GM12878 (cell line): ENCODE measurements at regions not wholly inside any gene's neighbourhood (a gene's known extent, or its start where the extent isn't known, plus 50 kb on each side); places are given as distances from the start of the nearest gene placed in this dataset.

Experiments used
- BCL3 ChIP-seq: IDR thresholded peaks from 2 replicates; pipeline ENCODE4 v1.6.1; 2011; ENCODE audit warnings: borderline replicate concordance, low read depth, mild to moderate bottlenecking, moderate library complexity, low read length; ENCODE audit not compliant: insufficient read depth, poor library complexity, severe bottlenecking
- CTCF ChIP-seq, 3 experiments: IDR thresholded peaks in 2 of 3; conservative IDR thresholded peaks in 1 of 3; 2 replicates each; pipeline ENCODE4 v1.5.1; 2011; ENCODE audit warnings: low read depth in 3 of 3, low read length in 3 of 3, mild to moderate bottlenecking in 3 of 3, control low read depth in 2 of 3, moderate library complexity in 2 of 3, inconsistent platforms in 1 of 3, mixed read lengths in 1 of 3; ENCODE audit not compliant: control insufficient read depth in 2 of 3, insufficient read depth in 1 of 3; ENCODE audit errors: extremely low read depth in 1 of 3
- EZH2 ChIP-seq: IDR thresholded peaks from 2 replicates; pipeline ENCODE4 v1.6.1; 2012; ENCODE audit warnings: low read depth, mild to moderate bottlenecking, control low read depth, inconsistent platforms, low read length, borderline replicate concordance; ENCODE audit not compliant: control insufficient read depth
- HCFC1 ChIP-seq: fragments of 150-350 bp; IDR thresholded peaks from 2 replicates; pipeline ENCODE4 v1.6.1; 2014; ENCODE audit warnings: low read length
- LARP7 ChIP-seq: fragments of 450-650 bp; IDR thresholded peaks from 2 replicates; pipeline ENCODE4 v1.6.1; 2017; ENCODE audit warnings: mild to moderate bottlenecking
- NR2C2 ChIP-seq: IDR thresholded peaks from 2 replicates; pipeline ENCODE4 v1.6.1; 2011; ENCODE audit warnings: borderline replicate concordance, low read depth; ENCODE audit not compliant: control insufficient read depth, insufficient read length
- NRF1 ChIP-seq: conservative IDR thresholded peaks from 2 replicates; pipeline ENCODE4 v1.6.1; 2011; ENCODE audit warnings: mild to moderate bottlenecking, low read depth, low read length, improper control_type of control experiment
- RCOR1 ChIP-seq: conservative IDR thresholded peaks from 2 replicates; pipeline ENCODE4 v1.6.1; 2012; ENCODE audit warnings: low read depth, low read length, improper control_type of control experiment
- SIN3A ChIP-seq: IDR thresholded peaks from 2 replicates; pipeline ENCODE4 v1.6.1; 2012; ENCODE audit warnings: low read depth, low read length, improper control_type of control experiment
- SMC3 ChIP-seq: IDR thresholded peaks from 2 replicates; pipeline ENCODE4 v1.6.1; 2011; ENCODE audit warnings: low read length, improper control_type of control experiment, borderline replicate concordance
- SUZ12 ChIP-seq: fragments of 200-600 bp; sonication (generic); IDR thresholded peaks from one replicate; pipeline ENCODE4 v1.6.1; 2018; ENCODE audit warnings: antibody characterized with exemption, mild to moderate bottlenecking; ENCODE audit not compliant: unreplicated experiment
- ZNF274 ChIP-seq: IDR thresholded peaks from one replicate; pipeline ENCODE4 v1.8.0; 2011; ENCODE audit not compliant: insufficient read length, insufficient read depth
- ZZZ3 ChIP-seq: IDR thresholded peaks from 2 replicates; pipeline ENCODE4 v1.6.1; 2011; ENCODE audit warnings: low read depth; ENCODE audit not compliant: control insufficient read depth, insufficient read length

- TF ChIP-seq NRF1 = no peak
- TF ChIP-seq LARP7 = no peak
- TF ChIP-seq EZH2 = no peak
- no peak for TF ChIP-seq CTCF (IDR thresholded peaks at IDR 0.05 in 2 of 3, conservative IDR thresholded peaks at IDR 0.05 in 1 of 3; ENCODE audit: control insufficient read depth in 2 of 3, extremely low read depth in 1 of 3, insufficient read depth in 1 of 3, low read depth in 3 of 3, low read length in 3 of 3)
- no peak for TF ChIP-seq SMC3
- no peak for TF ChIP-seq SUZ12
- no peak for TF ChIP-seq ZNF274
- no peak for TF ChIP-seq HCFC1
- no peak for TF ChIP-seq SIN3A
- no peak for TF ChIP-seq NR2C2
- no peak for TF ChIP-seq RCOR1
- TF ChIP-seq ZZZ3 = no peak
- TF ChIP-seq BCL3 = no peak
These were observed 75.5 kb downstream of the SLC4A3 start for GRCh38 chr2:219702796-219703545.
